ENCODE measurements at regions not wholly inside any gene's neighbourhood (a gene's known extent, or its start where the extent isn't known, plus 50 kb on each side); places are given as distances from the start of the nearest gene placed in this dataset.

GRCh38 chr9:106075236-106075959 is 381.1 kb downstream of the TMEM38B start:
- no peak for TF ChIP-seq CTCF (optimal IDR thresholded peaks at IDR 0.05 in 1 of 3, IDR thresholded peaks at IDR 0.05 in 1 of 3, conservative IDR thresholded peaks at IDR 0.05 in 1 of 3; ENCODE audit: extremely low read depth in 1 of 3, insufficient read depth in 2 of 3, low read length in 3 of 3)
- TF ChIP-seq EZH2 (IDR thresholded peaks at IDR 0.05; ENCODE audit: low read length): no peak
